CD14-positive monocyte (primary cell): ENCODE measurements at regions not wholly inside any gene's neighbourhood (a gene's known extent, or its start where the extent isn't known, plus 50 kb on each side); places are given as distances from the start of the nearest gene placed in this dataset.

ENCODE experiments used
- DNase-seq, 3 donors: peaks; one replicate each; pipeline ENCODE4 v3.0.0-alpha.2; 2011 to 2022
- H2AFZ ChIP-seq: 2 replicates; pipeline ENCODE4 v1.6.0; 2012; ENCODE audit warnings: mild to moderate bottlenecking, low read depth, low read length, inconsistent platforms; ENCODE audit not compliant: insufficient read depth, poor library complexity, severe bottlenecking
- H3K27ac ChIP-seq, 2 donors: 1 replicate in 1 of 2; 2 replicates in 1 of 2; pipeline ENCODE4 v1.5.1; 2012 to 2013; ENCODE audit warnings: low read length in 2 of 2, control low read depth in 1 of 2, inconsistent platforms in 1 of 2, low read depth in 1 of 2, mild to moderate bottlenecking in 1 of 2
- H3K27me3 ChIP-seq, 2 donors: one replicate each; pipeline versions ENCODE4 v1.6.0 to v1.6.1; 2011 to 2013; ENCODE audit warnings: low read length in 2 of 2; ENCODE audit not compliant: control insufficient read depth in 2 of 2, insufficient read depth in 2 of 2
- H3K36me3 ChIP-seq, 2 donors: replicated peaks in 1 of 2; 1 replicate in 1 of 2; 2 replicates in 1 of 2; pipeline versions ENCODE4 v1.5.1 to v1.6.1; 2012 to 2013; ENCODE audit warnings: low read length in 2 of 2, control low read depth in 1 of 2, inconsistent platforms in 1 of 2, mild to moderate bottlenecking in 1 of 2; ENCODE audit not compliant: insufficient read depth in 2 of 2, control insufficient read depth in 1 of 2
- H3K4me1 ChIP-seq, 2 donors: 1 replicate in 1 of 2; 2 replicates in 1 of 2; pipeline versions ENCODE4 v1.5.1 to v1.6.1; 2012 to 2013; ENCODE audit warnings: low read length in 2 of 2, control low read depth in 1 of 2, inconsistent platforms in 1 of 2, mild to moderate bottlenecking in 1 of 2, moderate library complexity in 1 of 2; ENCODE audit not compliant: insufficient read depth in 2 of 2, control insufficient read depth in 1 of 2
- H3K4me2 ChIP-seq: replicated peaks from 2 replicates; pipeline ENCODE3; 2012; ENCODE audit warnings: low read length, moderate library complexity, mild to moderate bottlenecking; ENCODE audit not compliant: poor library complexity, severe bottlenecking; ENCODE audit errors: extremely low read depth
- H3K4me3 ChIP-seq, 3 experiments: fragments of 200-600 bp in 1 of 3; sonication (generic) in 1 of 3; replicated peaks in 1 of 3; 1 replicate in 2 of 3; 2 replicates in 1 of 3; pipeline ENCODE4 v1.5.1; 2011 to 2013; ENCODE audit warnings: low read length in 3 of 3, mild to moderate bottlenecking in 3 of 3, control low read depth in 2 of 3, low read depth in 2 of 3, inconsistent platforms in 1 of 3, moderate library complexity in 1 of 3
- H3K79me2 ChIP-seq: 2 replicates; pipeline ENCODE4 v1.6.0; 2012; ENCODE audit warnings: mild to moderate bottlenecking, control low read depth, inconsistent platforms, low read length, moderate library complexity; ENCODE audit not compliant: insufficient read depth
- H3K9ac ChIP-seq: 2 replicates; pipeline ENCODE4 v1.6.0; 2017; ENCODE audit warnings: low read length, mild to moderate bottlenecking; ENCODE audit not compliant: insufficient read depth, poor library complexity, severe bottlenecking
- H3K9me3 ChIP-seq, 2 donors: replicated peaks in 1 of 2; 1 replicate in 1 of 2; 2 replicates in 1 of 2; pipeline versions ENCODE4 v1.5.1 to v1.6.1; 2012 to 2013; ENCODE audit warnings: low read length in 2 of 2, control low read depth in 1 of 2; ENCODE audit not compliant: control insufficient read depth in 1 of 2, insufficient read depth in 1 of 2
- H4K20me1 ChIP-seq: 2 replicates; pipeline ENCODE4 v1.6.0; 2012; ENCODE audit warnings: mild to moderate bottlenecking, low read length, control low read depth, moderate library complexity; ENCODE audit not compliant: insufficient read depth
- H3K27ac Mint-ChIP-seq, 7 donors: one replicate each; pipeline ENCODE4 v1.8.0; 2020; ENCODE audit warnings: mild to moderate bottlenecking in 7 of 7, mixed read lengths in 7 of 7, moderate library complexity in 6 of 7, inconsistent platforms in 2 of 7
- H3K27me3 Mint-ChIP-seq, 3 donors: one replicate each; pipeline ENCODE4 v1.8.0; 2021 to 2022; ENCODE audit warnings: low read depth in 3 of 3, mild to moderate bottlenecking in 3 of 3, mixed read lengths in 3 of 3, moderate library complexity in 3 of 3, inconsistent platforms in 1 of 3
- H3K36me3 Mint-ChIP-seq, 2 donors: one replicate each; pipeline ENCODE4 v1.8.0; 2020; ENCODE audit warnings: mixed read lengths in 2 of 2, inconsistent platforms in 1 of 2, mild to moderate bottlenecking in 1 of 2
- H3K4me1 Mint-ChIP-seq: one replicate; pipeline ENCODE4 v1.8.0; 2020; ENCODE audit warnings: mild to moderate bottlenecking, mixed read lengths
- H3K4me3 Mint-ChIP-seq, 2 donors: one replicate each; pipeline ENCODE4 v1.8.0; 2020; ENCODE audit warnings: mild to moderate bottlenecking in 2 of 2, mixed read lengths in 2 of 2, moderate library complexity in 1 of 2
- H3K9me3 Mint-ChIP-seq, 7 donors: one replicate each; pipeline ENCODE4 v1.8.0; 2020 to 2022; ENCODE audit warnings: mixed read lengths in 7 of 7, mild to moderate bottlenecking in 6 of 7, moderate library complexity in 6 of 7, inconsistent platforms in 2 of 7
- CTCF ChIP-seq: fragments of 200-600 bp; IDR thresholded peaks from one replicate; pipeline ENCODE4 v1.8.0; 2022; ENCODE audit warnings: antibody characterized with exemption, mild to moderate bottlenecking
- WGBS: methylation state at CpG from one replicate; pipeline ENCODE4 v1.1.5; 2013; ENCODE audit warnings: missing lambda C conversion rate; ENCODE audit not compliant: insufficient coverage; 5-methylcytosine and 5-hydroxymethylcytosine counted together
- intact Hi-C, 2 donors: fragments of 100-400 bp; cut with micrococcal nuclease; formaldehyde crosslinking; loops; one replicate each; pipeline versions ENCODE4 v1.15.0 to v1.15.1; 2023

GRCh38 chr3:147640781-147641180 is 231.6 kb downstream of the ZIC1 start:
- Mint-ChIP-seq H3K4me3 (no peak overlapping the region), H3K27ac (no peak overlapping the region), H3K27me3 (no peaks in the 10 kb centered on the region), H3K36me3 (no peaks in the 10 kb centered on the region), H3K4me1 (no peaks in the 10 kb centered on the region), H3K9me3 (peaks cover 0 to 16% (median 5%) of the 10 kb centered on the region in 7 donors)
- H3K9ac ChIP-seq = no peak overlapping the region
- H2AFZ ChIP-seq = no peak overlapping the region
- H3K4me3 ChIP-seq = no peak overlapping the region
- DNase-seq = no peak
- no CpG with 5 or more reads among the region's 1 CpG for WGBS
- H3K36me3 ChIP-seq = no peaks in the 10 kb centered on the region
- H4K20me1 ChIP-seq = no peaks in the 10 kb centered on the region
- TF ChIP-seq CTCF = no peak
- no peaks in the 10 kb centered on the region for H3K27me3 ChIP-seq
- no peaks in the 10 kb centered on the region for H3K79me2 ChIP-seq
- H3K27ac ChIP-seq = no peak overlapping the region
- intact Hi-C loops = no loop called here
- H3K4me1 ChIP-seq = no peaks in the 10 kb centered on the region
- H3K9me3 ChIP-seq = peaks cover under 1 to 3% of the 10 kb centered on the region in 2 donors
- no peak overlapping the region for H3K4me2 ChIP-seq

GRCh38 chr3:147645761-147646160 is 236.6 kb downstream of the ZIC1 start:
- no peak for TF ChIP-seq CTCF
- Mint-ChIP-seq H3K9me3 (peaks cover 0 to 3% (median 0%) of the 10 kb centered on the region in 7 donors), H3K4me1 (no peaks in the 10 kb centered on the region), H3K4me3 (no peak overlapping the region), H3K36me3 (no peaks in the 10 kb centered on the region), H3K27ac (no peak overlapping the region), H3K27me3 (peaks cover 0 to 3% (median 0%) of the 10 kb centered on the region in 3 donors)
- no peak overlapping the region for H3K27ac ChIP-seq
- 80% methylated on average over 1 of the region's 1 CpG for WGBS
- H3K4me1 ChIP-seq = no peaks in the 10 kb centered on the region
- no peak overlapping the region for H3K9ac ChIP-seq
- H3K79me2 ChIP-seq = no peaks in the 10 kb centered on the region
- no peaks in the 10 kb centered on the region for H4K20me1 ChIP-seq
- no peaks in the 10 kb centered on the region for H3K36me3 ChIP-seq
- H3K9me3 ChIP-seq = peaks cover 0 to 3% of the 10 kb centered on the region in 2 donors
- H2AFZ ChIP-seq = no peak overlapping the region
- intact Hi-C loops = no loop called here
- DNase-seq = no peak
- H3K4me2 ChIP-seq = no peak overlapping the region
- H3K27me3 ChIP-seq = no peaks in the 10 kb centered on the region
- no peak overlapping the region for H3K4me3 ChIP-seq
